H4 (cell line): ENCODE measurements at regions not wholly inside any gene's neighbourhood (a gene's known extent, or its start where the extent isn't known, plus 50 kb on each side); places are given as distances from the start of the nearest gene placed in this dataset.

Experiments used
- DNase-seq: peaks from one replicate; pipeline ENCODE4 v3.0.0-alpha.2; 2015; ENCODE audit warnings: low spot score

- no peak for DNase-seq
These were observed 53.2 kb upstream of the TFEC start for GRCh38 chr7:116083796-116084195.

- no peak for DNase-seq
These were observed 56.0 kb upstream of the TFEC start for GRCh38 chr7:116086547-116087045.

- DNase-seq = no peak
These were observed 56.7 kb upstream of the TFEC start for GRCh38 chr7:116087291-116087690.

GRCh38 chr7:116087984-116088383, 57.4 kb upstream of the TFEC start:
- no peak for DNase-seq

- DNase-seq = no peak
These were observed 58.7 kb upstream of the TFEC start for GRCh38 chr7:116089293-116089692.

GRCh38 chr7:116093516-116094301, 63.1 kb upstream of the TFEC start:
- DNase-seq = no peak

- DNase-seq = no peak
These were observed 64.8 kb upstream of the TFEC start for GRCh38 chr7:116095396-116095795.

- peak; percentile 91 for DNase-seq
These were observed 66.9 kb upstream of the TFEC start for GRCh38 chr7:116097365-116098009.

GRCh38 chr7:116098175-116098574, 67.6 kb upstream of the TFEC start:
- DNase-seq = no peak

- no peak for DNase-seq
These were observed 70.1 kb upstream of the TFEC start for GRCh38 chr7:116100626-116101025.

- DNase-seq = no peak
These were observed 71.1 kb upstream of the TFEC start for GRCh38 chr7:116101704-116102103.

GRCh38 chr7:116111475-116111874, 80.9 kb upstream of the TFEC start:
- no peak for DNase-seq

GRCh38 chr7:116113310-116113709, 82.7 kb upstream of the TFEC start:
- DNase-seq = no peak

GRCh38 chr7:116120839-116121238, 89.5 kb upstream of the TES start:
- no peak for DNase-seq

GRCh38 chr7:116122972-116123595, 87.3 kb upstream of the TES start:
- peak; percentile 45 for DNase-seq

GRCh38 chr7:116128139-116128538, 82.2 kb upstream of the TES start:
- DNase-seq = no peak

GRCh38 chr7:116135306-116135705, 75.0 kb upstream of the TES start:
- no peak for DNase-seq

GRCh38 chr7:116138202-116138801, 72.0 kb upstream of the TES start:
- peak; percentile 76 for DNase-seq

GRCh38 chr7:116139007-116139406, 71.3 kb upstream of the TES start:
- DNase-seq = no peak

GRCh38 chr7:116139807-116140206, 70.5 kb upstream of the TES start:
- no peak for DNase-seq

GRCh38 chr7:116142374-116142773, 68.0 kb upstream of the TES start:
- DNase-seq = no peak

- DNase-seq = no peak
These were observed 67.5 kb upstream of the TES start for GRCh38 chr7:116142850-116143249.
